SK-N-SH (cell line): ENCODE measurements at regions not wholly inside any gene's neighbourhood (a gene's known extent, or its start where the extent isn't known, plus 50 kb on each side); places are given as distances from the start of the nearest gene placed in this dataset.

Source experiments
- CTCF ChIA-PET: fragments of 300-600, 350-600 bp; formaldehyde crosslinking; extraction: SDS; loops from one replicate; lab custom pipeline; 2021; lab: Yijun Ruan, JAX
- POLR2A ChIA-PET: fragments of 350-600 bp; sonication (Branson Sonifier 250); formaldehyde crosslinking; extraction: SDS; loops from one replicate; lab custom pipeline; 2020; ENCODE audit warnings: antibody characterized with exemption, inconsistent platforms; lab: Yijun Ruan, JAX
- DNase-seq: peaks from one replicate; pipeline ENCODE4 v3.0.0; 2012
- H2AFZ ChIP-seq: fragments of 200-600 bp; sonication (generic); 2 replicates; pipeline ENCODE4 v1.8.1; 2016; ENCODE audit warnings: antibody characterized with exemption, mild to moderate bottlenecking, low read depth
- H3F3A ChIP-seq: fragments of 200-600 bp; sonication (generic); replicated peaks from 2 replicates; pipeline ENCODE3; 2016; ENCODE audit warnings: antibody characterized with exemption, mild to moderate bottlenecking; ENCODE audit not compliant: insufficient read depth
- H3K27ac ChIP-seq, 2 experiments: fragments of 200-500 bp in 1 of 2; fragments of 200-600 bp in 1 of 2; sonication (Bioruptor generic) in 1 of 2; sonication (generic), shearing (Covaris generic) in 1 of 2; 2 replicates each; pipeline versions ENCODE4 v1.5.1 to v1.6.1; 2014 to 2016; ENCODE audit warnings: low read depth in 2 of 2, inconsistent platforms in 1 of 2, low read length in 1 of 2, mild to moderate bottlenecking in 1 of 2, mixed read lengths in 1 of 2
- H3K27me3 ChIP-seq: fragments of 200-600 bp; sonication (generic), shearing (Covaris generic); 2 replicates; pipeline ENCODE4 v1.6.1; 2016; ENCODE audit warnings: mixed run types; ENCODE audit not compliant: insufficient read depth
- H3K36me3 ChIP-seq, 2 experiments: fragments of 200-500 bp in 1 of 2; fragments of 200-600 bp in 1 of 2; sonication (Bioruptor generic) in 1 of 2; sonication (generic) in 1 of 2; replicated peaks in 1 of 2; 2 replicates each; pipeline versions ENCODE3 to v1.5.1; 2014 to 2016; ENCODE audit warnings: low read length in 1 of 2, mild to moderate bottlenecking in 1 of 2; ENCODE audit not compliant: insufficient read depth in 2 of 2, control insufficient read depth in 1 of 2
- H3K4me1 ChIP-seq, 2 experiments: fragments of 200-500 bp in 1 of 2; fragments of 200-600 bp in 1 of 2; sonication (Bioruptor generic) in 1 of 2; sonication (generic), shearing (Covaris generic) in 1 of 2; 2 replicates each; pipeline versions ENCODE4 v1.5.1 to v1.6.1; 2014 to 2016; ENCODE audit warnings: low read depth in 1 of 2, low read length in 1 of 2, mixed run types in 1 of 2; ENCODE audit not compliant: insufficient read depth in 2 of 2, control insufficient read depth in 1 of 2
- H3K4me2 ChIP-seq: fragments of 200-600 bp; sonication (generic), shearing (Covaris generic); 2 replicates; pipeline ENCODE4 v1.6.1; 2017; ENCODE audit warnings: mixed run types
- H3K4me3 ChIP-seq, 2 experiments: fragments of 200-500 bp in 1 of 2; fragments of 200-600 bp in 1 of 2; sonication (Bioruptor generic) in 1 of 2; sonication (generic), shearing (Covaris generic) in 1 of 2; 2 replicates each; pipeline versions ENCODE4 v1.5.1 to v1.8.1; 2014 to 2016; ENCODE audit warnings: low read depth in 2 of 2, inconsistent platforms in 1 of 2, low read length in 1 of 2, mild to moderate bottlenecking in 1 of 2, mixed read lengths in 1 of 2, moderate library complexity in 1 of 2
- H3K79me2 ChIP-seq: fragments of 200-600 bp; sonication (generic); 2 replicates; pipeline ENCODE4 v1.8.1; 2017; ENCODE audit warnings: mild to moderate bottlenecking; ENCODE audit not compliant: insufficient read depth
- H3K9ac ChIP-seq: fragments of 200-600 bp; sonication (generic); 2 replicates; pipeline ENCODE4 v1.6.1; 2017; ENCODE audit warnings: mixed run types
- H3K9me2 ChIP-seq: fragments of 200-600 bp; sonication (generic); 2 replicates; pipeline ENCODE4 v1.6.1; 2017; ENCODE audit warnings: mixed run types
- H3K9me3 ChIP-seq: fragments of 200-600 bp; sonication (generic); 2 replicates; pipeline ENCODE4 v1.6.1; 2017; ENCODE audit warnings: mixed run types, mild to moderate bottlenecking, moderate library complexity
- H4K20me1 ChIP-seq: fragments of 200-600 bp; sonication (generic); 2 replicates; pipeline ENCODE4 v1.6.1; 2017; ENCODE audit warnings: mild to moderate bottlenecking, mixed run types; ENCODE audit not compliant: insufficient read depth
- CHD2 ChIP-seq: fragments of 150-350 bp; IDR thresholded peaks from 2 replicates; pipeline ENCODE4 v1.6.1; 2018; ENCODE audit warnings: low read length; ENCODE audit not compliant: partially characterized antibody
- EP300 ChIP-seq, 2 experiments: IDR thresholded peaks; 2 replicates each; pipeline versions ENCODE4 v1.4.0 to v1.6.1; 2012; ENCODE audit warnings: borderline replicate concordance in 1 of 2, low read depth in 1 of 2, low read length in 1 of 2
- EZH2phosphoT487 ChIP-seq: fragments of 200-600 bp; sonication (generic); IDR thresholded peaks from 2 replicates; pipeline ENCODE4 v1.6.1; 2017; ENCODE audit warnings: low read depth, mixed run types, mild to moderate bottlenecking, antibody characterized with exemption, moderate library complexity, borderline replicate concordance
- FOSL2 ChIP-seq: IDR thresholded peaks from 2 replicates; pipeline ENCODE4 v1.4.0; 2012; ENCODE audit warnings: low read depth, mild to moderate bottlenecking, moderate library complexity, borderline replicate concordance
- FOXJ3 ChIP-seq: sonication (generic); formaldehyde crosslinking; IDR thresholded peaks from 2 replicates; pipeline ENCODE4 v1.5.1; 2020; ENCODE audit warnings: mild to moderate bottlenecking, missing genetic modification reagents
- FOXM1 ChIP-seq: IDR thresholded peaks from 2 replicates; pipeline ENCODE4 v1.4.0; 2012; ENCODE audit warnings: low read depth, mild to moderate bottlenecking
- GABPA ChIP-seq: IDR thresholded peaks from 2 replicates; pipeline ENCODE4 v1.4.0; 2012; ENCODE audit warnings: low read depth, mild to moderate bottlenecking
- GATA2 ChIP-seq: sonication (generic); formaldehyde crosslinking; IDR thresholded peaks from 2 replicates; pipeline ENCODE4 v1.5.0; 2020; ENCODE audit warnings: mild to moderate bottlenecking, missing genetic modification reagents
- JUND ChIP-seq: IDR thresholded peaks from 2 replicates; pipeline ENCODE4 v1.4.0; 2012
- RAD21 ChIP-seq: IDR thresholded peaks from 2 replicates; pipeline ENCODE4 v1.6.1; 2012; ENCODE audit warnings: mild to moderate bottlenecking, low read length
- RXRA ChIP-seq: IDR thresholded peaks from 2 replicates; pipeline ENCODE4 v1.4.0; 2012; ENCODE audit warnings: low read depth, mild to moderate bottlenecking, borderline replicate concordance
- SMC3 ChIP-seq: IDR thresholded peaks from 2 replicates; pipeline ENCODE4 v1.6.1; 2012; ENCODE audit warnings: low read depth, low read length, improper control_type of control experiment
- TAF1 ChIP-seq: IDR thresholded peaks from 2 replicates; pipeline ENCODE4 v1.6.1; 2012; ENCODE audit warnings: low read depth, mild to moderate bottlenecking, low read length, moderate library complexity, borderline replicate concordance
- TEAD4 ChIP-seq: IDR thresholded peaks from 2 replicates; pipeline ENCODE4 v1.4.0; 2012; ENCODE audit warnings: mild to moderate bottlenecking, borderline replicate concordance; ENCODE audit not compliant: insufficient read depth
- YY1 ChIP-seq: IDR thresholded peaks from 2 replicates; pipeline ENCODE4 v1.4.0; 2012; ENCODE audit warnings: low read depth, mild to moderate bottlenecking
- WGBS: methylation state at CpG from one replicate; pipeline ENCODE4 v1.1.6; 2017; ENCODE audit warnings: low lambda C conversion rate; 5-methylcytosine and 5-hydroxymethylcytosine counted together
- TF ChIP-seq, protein P1 (sequence below): fragments of 200-600 bp; sonication (generic); IDR thresholded peaks from 2 replicates; pipeline ENCODE4 v1.6.1; 2017; ENCODE audit warnings: antibody characterized with exemption, mild to moderate bottlenecking, moderate library complexity
- TF ChIP-seq, protein P2 (sequence below): fragments of 150-350 bp; IDR thresholded peaks from 2 replicates; pipeline ENCODE4 v1.6.1; 2016; ENCODE audit warnings: mild to moderate bottlenecking, low read depth, low read length

DNA sequence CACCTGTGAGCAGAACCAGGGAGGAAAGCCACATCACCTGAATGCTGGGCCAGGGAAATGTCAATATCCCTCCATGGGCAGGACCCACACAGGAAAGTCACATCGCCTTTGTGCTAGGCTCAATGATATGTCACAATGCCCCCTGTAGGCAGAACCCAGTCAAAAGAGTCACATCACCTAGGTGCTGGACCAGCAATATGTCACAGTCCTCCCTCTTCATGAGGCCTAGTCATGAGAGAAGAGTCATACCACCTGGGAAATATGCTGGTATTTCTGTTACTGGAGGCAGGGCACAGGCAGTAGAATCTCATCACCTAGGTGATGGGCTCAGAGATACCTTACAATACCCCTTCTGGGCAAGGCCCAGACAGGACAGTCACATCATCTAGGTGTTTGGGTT lies 1843.4 kb downstream of the TP53TG3F start:
- no peak for DNase-seq
- Histone ChIP-seq H3K27me3 (no peaks in the 10 kb centered on the region), H2AFZ (no peak overlapping the region), H3K4me3 (no peak overlapping the region), H4K20me1 (no peaks in the 10 kb centered on the region), H3K4me2 (no peak overlapping the region), H3K9ac (no peak overlapping the region), H3F3A (no peaks in the 10 kb centered on the region), H3K36me3 (no peaks in the 10 kb centered on the region), H3K9me2 (no peaks in the 10 kb centered on the region), H3K27ac (no peak overlapping the region), H3K79me2 (no peaks in the 10 kb centered on the region), H3K9me3 (no peaks in the 10 kb centered on the region), H3K4me1 (no peaks in the 10 kb centered on the region)
- ChIA-PET POLR2A (no interaction called here), CTCF (no interaction called here)
- TF ChIP-seq YY1: no peak
- no peak for TF ChIP-seq FOXM1
- no peak for TF ChIP-seq RAD21
- 0% methylated on average over 1 of the region's 1 CpG for WGBS

DNA sequence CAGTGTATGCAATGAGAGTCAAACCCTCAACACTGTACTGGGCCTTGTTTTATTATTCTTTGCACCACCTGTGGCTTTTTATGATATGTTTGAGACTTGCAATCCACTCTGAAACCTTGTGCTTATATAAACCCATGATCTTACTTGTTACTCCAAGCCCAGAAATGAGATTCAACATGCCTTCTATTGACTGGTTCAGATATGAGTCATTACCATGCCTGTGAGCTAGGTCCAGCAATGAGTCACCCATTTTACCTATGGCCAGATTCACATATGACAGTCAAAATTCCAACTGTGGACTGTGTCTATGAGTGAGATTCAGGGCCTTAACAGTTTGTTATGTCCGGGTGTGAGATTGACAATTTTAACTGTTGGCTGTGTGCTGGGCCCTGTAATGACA lies 1846.1 kb downstream of the TP53TG3F start:
- Histone ChIP-seq H3K36me3 (no peaks in the 10 kb centered on the region), H4K20me1 (no peaks in the 10 kb centered on the region), H3K9me3 (no peaks in the 10 kb centered on the region), H3K9me2 (no peaks in the 10 kb centered on the region), H3K4me2 (no peak overlapping the region), H2AFZ (no peak overlapping the region), H3K27me3 (peaks cover under 1% of the 10 kb centered on the region; the same call in 1 of the 2 replicates), H3F3A (no peaks in the 10 kb centered on the region), H3K9ac (no peak overlapping the region), H3K4me3 (no peak overlapping the region), H3K4me1 (no peaks in the 10 kb centered on the region), H3K27ac (no peak overlapping the region), H3K79me2 (no peaks in the 10 kb centered on the region)
- no peak for DNase-seq
- ChIA-PET POLR2A (no interaction called here), CTCF (interaction anchor here (1.5 kb wide), 1 partner anchor 86 kb away, joined by 4 read pairs; no protein-coding TSS in a partner anchor)
- 0% methylated on average over 1 of the region's 1 CpG for WGBS
- TF ChIP-seq FOSL2 (peak; percentile 42; the same call in 1 of the 2 replicates), GABPA (no peak), EP300 (IDR thresholded peaks at IDR 0.05; ENCODE audit: borderline replicate concordance in 1 of 2, low read depth in 1 of 2, low read length in 1 of 2) (no peak), TAF1 (no peak)
- TF ChIP-seq, protein P1, sequence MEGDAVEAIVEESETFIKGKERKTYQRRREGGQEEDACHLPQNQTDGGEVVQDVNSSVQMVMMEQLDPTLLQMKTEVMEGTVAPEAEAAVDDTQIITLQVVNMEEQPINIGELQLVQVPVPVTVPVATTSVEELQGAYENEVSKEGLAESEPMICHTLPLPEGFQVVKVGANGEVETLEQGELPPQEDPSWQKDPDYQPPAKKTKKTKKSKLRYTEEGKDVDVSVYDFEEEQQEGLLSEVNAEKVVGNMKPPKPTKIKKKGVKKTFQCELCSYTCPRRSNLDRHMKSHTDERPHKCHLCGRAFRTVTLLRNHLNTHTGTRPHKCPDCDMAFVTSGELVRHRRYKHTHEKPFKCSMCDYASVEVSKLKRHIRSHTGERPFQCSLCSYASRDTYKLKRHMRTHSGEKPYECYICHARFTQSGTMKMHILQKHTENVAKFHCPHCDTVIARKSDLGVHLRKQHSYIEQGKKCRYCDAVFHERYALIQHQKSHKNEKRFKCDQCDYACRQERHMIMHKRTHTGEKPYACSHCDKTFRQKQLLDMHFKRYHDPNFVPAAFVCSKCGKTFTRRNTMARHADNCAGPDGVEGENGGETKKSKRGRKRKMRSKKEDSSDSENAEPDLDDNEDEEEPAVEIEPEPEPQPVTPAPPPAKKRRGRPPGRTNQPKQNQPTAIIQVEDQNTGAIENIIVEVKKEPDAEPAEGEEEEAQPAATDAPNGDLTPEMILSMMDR: no peak
- TF ChIP-seq, all 33 proteins: peak for 1

DNA sequence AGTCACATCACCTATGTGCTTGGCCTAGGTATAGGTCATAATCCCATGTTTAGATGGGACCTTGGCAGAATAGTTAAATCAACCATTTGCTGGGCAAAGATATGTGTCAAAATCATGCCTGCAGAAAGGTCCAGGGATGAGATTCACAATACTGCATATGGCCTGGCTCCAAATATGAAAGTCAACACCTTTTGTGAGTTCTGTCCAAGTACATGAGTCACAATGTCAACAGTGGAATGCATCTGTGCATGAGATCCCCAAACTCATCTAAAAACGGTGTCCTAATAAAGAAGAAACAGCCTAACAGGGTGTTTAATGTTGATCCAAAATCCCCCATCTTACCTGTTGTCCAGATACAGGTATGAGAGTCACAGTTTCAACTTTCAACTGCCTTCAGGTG lies 1847.5 kb downstream of the TP53TG3F start:
- no peak overlapping the region for H3K4me2 ChIP-seq
- peaks cover 15% of the 10 kb centered on the region; the same call in 1 of the 2 replicates for H3K27me3 ChIP-seq
- H3K79me2 ChIP-seq: no peaks in the 10 kb centered on the region
- CTCF ChIA-PET: no interaction called here
- H3F3A ChIP-seq: no peaks in the 10 kb centered on the region
- H3K4me1 ChIP-seq: no peaks in the 10 kb centered on the region
- no peaks in the 10 kb centered on the region for H3K9me2 ChIP-seq
- POLR2A ChIA-PET: no interaction called here
- WGBS: 7% methylated on average over 1 of the region's 1 CpG
- no peak for DNase-seq
- no peaks in the 10 kb centered on the region for H3K36me3 ChIP-seq
- no peak overlapping the region for H3K4me3 ChIP-seq
- no peak overlapping the region for H3K27ac ChIP-seq
- no peak overlapping the region for H2AFZ ChIP-seq
- H4K20me1 ChIP-seq: no peaks in the 10 kb centered on the region
- no peak overlapping the region for H3K9ac ChIP-seq
- TF ChIP-seq TEAD4 (no peak), JUND (no peak), FOSL2 (no peak), TAF1 (no peak), CHD2 (no peak), EZH2phosphoT487 (no peak), RXRA (no peak), FOXJ3 (CRISPR knock-in tag) (no peak), GATA2 (CRISPR knock-in tag) (no peak), SMC3 (no peak)
- TF ChIP-seq, protein P2, sequence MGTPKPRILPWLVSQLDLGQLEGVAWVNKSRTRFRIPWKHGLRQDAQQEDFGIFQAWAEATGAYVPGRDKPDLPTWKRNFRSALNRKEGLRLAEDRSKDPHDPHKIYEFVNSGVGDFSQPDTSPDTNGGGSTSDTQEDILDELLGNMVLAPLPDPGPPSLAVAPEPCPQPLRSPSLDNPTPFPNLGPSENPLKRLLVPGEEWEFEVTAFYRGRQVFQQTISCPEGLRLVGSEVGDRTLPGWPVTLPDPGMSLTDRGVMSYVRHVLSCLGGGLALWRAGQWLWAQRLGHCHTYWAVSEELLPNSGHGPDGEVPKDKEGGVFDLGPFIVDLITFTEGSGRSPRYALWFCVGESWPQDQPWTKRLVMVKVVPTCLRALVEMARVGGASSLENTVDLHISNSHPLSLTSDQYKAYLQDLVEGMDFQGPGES: no peak
- TF ChIP-seq, protein P1: no peak
- no peaks in the 10 kb centered on the region for H3K9me3 ChIP-seq
